ENCODE measurements at regions not wholly inside any gene's neighbourhood (a gene's known extent, or its start where the extent isn't known, plus 50 kb on each side); places are given as distances from the start of the nearest gene placed in this dataset.

DNA sequence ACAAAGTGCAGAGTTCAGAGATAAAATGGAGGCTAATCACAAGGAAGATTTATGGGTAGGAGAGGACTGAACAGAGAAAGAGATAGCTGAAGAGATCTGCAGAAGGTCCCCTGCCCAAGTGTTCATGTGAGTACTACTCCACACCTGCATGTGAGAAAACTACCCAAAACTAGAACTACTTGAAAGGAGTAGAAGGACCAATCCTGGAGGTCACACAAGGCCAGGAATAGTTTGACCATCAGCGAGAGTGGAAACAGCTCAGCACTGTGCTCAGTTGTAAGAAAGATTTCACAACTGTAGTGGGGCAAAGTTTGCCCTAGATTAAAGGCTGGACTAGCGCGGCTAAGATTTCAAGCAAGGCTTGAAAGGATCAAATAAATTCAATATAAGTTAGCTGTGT is 422.7 kb upstream of the LCORL start:
- TF ChIP-seq, protein P1, sequence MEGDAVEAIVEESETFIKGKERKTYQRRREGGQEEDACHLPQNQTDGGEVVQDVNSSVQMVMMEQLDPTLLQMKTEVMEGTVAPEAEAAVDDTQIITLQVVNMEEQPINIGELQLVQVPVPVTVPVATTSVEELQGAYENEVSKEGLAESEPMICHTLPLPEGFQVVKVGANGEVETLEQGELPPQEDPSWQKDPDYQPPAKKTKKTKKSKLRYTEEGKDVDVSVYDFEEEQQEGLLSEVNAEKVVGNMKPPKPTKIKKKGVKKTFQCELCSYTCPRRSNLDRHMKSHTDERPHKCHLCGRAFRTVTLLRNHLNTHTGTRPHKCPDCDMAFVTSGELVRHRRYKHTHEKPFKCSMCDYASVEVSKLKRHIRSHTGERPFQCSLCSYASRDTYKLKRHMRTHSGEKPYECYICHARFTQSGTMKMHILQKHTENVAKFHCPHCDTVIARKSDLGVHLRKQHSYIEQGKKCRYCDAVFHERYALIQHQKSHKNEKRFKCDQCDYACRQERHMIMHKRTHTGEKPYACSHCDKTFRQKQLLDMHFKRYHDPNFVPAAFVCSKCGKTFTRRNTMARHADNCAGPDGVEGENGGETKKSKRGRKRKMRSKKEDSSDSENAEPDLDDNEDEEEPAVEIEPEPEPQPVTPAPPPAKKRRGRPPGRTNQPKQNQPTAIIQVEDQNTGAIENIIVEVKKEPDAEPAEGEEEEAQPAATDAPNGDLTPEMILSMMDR (IDR thresholded peaks at IDR 0.05): no peak
- no peak for TF ChIP-seq POLR2A (IDR thresholded peaks at IDR 0.05)
